Suprapubic skin (tissue), 3 donors: ENCODE measurements at regions not wholly inside any gene's neighbourhood (a gene's known extent, or its start where the extent isn't known, plus 50 kb on each side); places are given as distances from the start of the nearest gene placed in this dataset.

Source experiments
- EP300 ChIP-seq: sonication (generic); formaldehyde crosslinking; IDR thresholded peaks from one replicate; pipeline ENCODE4 v1.6.1; 2017; ENCODE audit warnings: antibody characterized with exemption
- POLR2A ChIP-seq, 2 donors: fragments of 450-650 bp; IDR thresholded peaks; one replicate each; pipeline ENCODE4 v1.6.1; 2017; ENCODE audit warnings: antibody characterized with exemption in 2 of 2, mild to moderate bottlenecking in 2 of 2, moderate library complexity in 2 of 2
- TF ChIP-seq, protein P1 (sequence below), 2 donors: fragments of 200-600 bp in 1 of 2; fragments of 450-650 bp in 1 of 2; sonication (generic) in 1 of 2; IDR thresholded peaks; one replicate each; pipeline ENCODE4 v1.5.1; 2016 to 2019; ENCODE audit warnings: antibody characterized with exemption in 2 of 2, mild to moderate bottlenecking in 1 of 2, moderate library complexity in 1 of 2

DNA sequence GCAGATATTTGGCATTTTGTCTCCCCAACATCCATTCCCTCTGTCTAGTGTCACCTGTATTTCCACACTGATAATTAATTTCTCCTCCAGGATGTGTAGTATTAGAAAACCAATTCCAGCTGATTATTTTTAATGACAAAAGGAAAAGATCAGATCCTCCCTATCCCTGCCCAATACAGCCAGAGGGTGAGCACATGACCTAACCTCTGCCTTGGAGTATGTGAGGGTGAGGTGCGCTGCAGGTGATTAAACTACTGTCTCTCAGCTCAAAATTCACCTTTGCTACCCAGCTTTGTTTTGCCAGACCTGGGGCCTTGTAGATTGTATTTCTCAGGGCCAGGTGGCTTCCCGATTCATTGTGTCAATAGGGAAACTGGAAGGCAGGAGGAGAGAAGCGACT lies 402.1 kb downstream of the PRELID2 start:
- TF ChIP-seq, protein P1, sequence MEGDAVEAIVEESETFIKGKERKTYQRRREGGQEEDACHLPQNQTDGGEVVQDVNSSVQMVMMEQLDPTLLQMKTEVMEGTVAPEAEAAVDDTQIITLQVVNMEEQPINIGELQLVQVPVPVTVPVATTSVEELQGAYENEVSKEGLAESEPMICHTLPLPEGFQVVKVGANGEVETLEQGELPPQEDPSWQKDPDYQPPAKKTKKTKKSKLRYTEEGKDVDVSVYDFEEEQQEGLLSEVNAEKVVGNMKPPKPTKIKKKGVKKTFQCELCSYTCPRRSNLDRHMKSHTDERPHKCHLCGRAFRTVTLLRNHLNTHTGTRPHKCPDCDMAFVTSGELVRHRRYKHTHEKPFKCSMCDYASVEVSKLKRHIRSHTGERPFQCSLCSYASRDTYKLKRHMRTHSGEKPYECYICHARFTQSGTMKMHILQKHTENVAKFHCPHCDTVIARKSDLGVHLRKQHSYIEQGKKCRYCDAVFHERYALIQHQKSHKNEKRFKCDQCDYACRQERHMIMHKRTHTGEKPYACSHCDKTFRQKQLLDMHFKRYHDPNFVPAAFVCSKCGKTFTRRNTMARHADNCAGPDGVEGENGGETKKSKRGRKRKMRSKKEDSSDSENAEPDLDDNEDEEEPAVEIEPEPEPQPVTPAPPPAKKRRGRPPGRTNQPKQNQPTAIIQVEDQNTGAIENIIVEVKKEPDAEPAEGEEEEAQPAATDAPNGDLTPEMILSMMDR (IDR thresholded peaks at IDR 0.05): no peak
- TF ChIP-seq POLR2A (IDR thresholded peaks at IDR 0.05) (no peak), EP300 (no peak)
